H9 (cell line): ENCODE measurements at regions not wholly inside any gene's neighbourhood (a gene's known extent, or its start where the extent isn't known, plus 50 kb on each side); places are given as distances from the start of the nearest gene placed in this dataset.

Source experiments
- DNase-seq: peaks from one replicate; pipeline ENCODE4 v3.0.0-alpha.2; 2017
- H2AFZ ChIP-seq: one replicate; pipeline ENCODE4 v1.6.1; 2013; ENCODE audit warnings: mild to moderate bottlenecking, low read length, control low read depth, moderate library complexity
- H2AK5ac ChIP-seq: 2 replicates; pipeline ENCODE4 v1.6.1; 2013; ENCODE audit warnings: low read length, control low read depth, mixed read lengths; ENCODE audit not compliant: insufficient read length
- H2BK120ac ChIP-seq: one replicate; pipeline ENCODE4 v1.6.1; 2013; ENCODE audit warnings: low read depth, mild to moderate bottlenecking, low read length, control low read depth, inconsistent platforms; ENCODE audit not compliant: poor library complexity, severe bottlenecking
- H2BK12ac ChIP-seq: 2 replicates; pipeline ENCODE4 v1.6.1; 2013; ENCODE audit warnings: low read length, control low read depth, mixed read lengths, low read depth; ENCODE audit not compliant: insufficient read length
- H2BK15ac ChIP-seq: 2 replicates; pipeline ENCODE4 v1.6.1; 2013; ENCODE audit warnings: low read depth, low read length, control low read depth
- H2BK20ac ChIP-seq: one replicate; pipeline ENCODE4 v1.6.1; 2013; ENCODE audit warnings: low read depth, mild to moderate bottlenecking, low read length, control low read depth, inconsistent platforms; ENCODE audit not compliant: poor library complexity, severe bottlenecking
- H2BK5ac ChIP-seq: 2 replicates; pipeline ENCODE4 v1.6.1; 2013; ENCODE audit warnings: low read length, control low read depth, mixed read lengths; ENCODE audit not compliant: insufficient read length
- H3K14ac ChIP-seq: 2 replicates; pipeline ENCODE4 v1.6.1; 2013; ENCODE audit warnings: low read length, control low read depth; ENCODE audit not compliant: insufficient read depth
- H3K18ac ChIP-seq: 2 replicates; pipeline ENCODE4 v1.6.1; 2013; ENCODE audit warnings: low read depth, mild to moderate bottlenecking, mixed read lengths, low read length, control low read depth; ENCODE audit not compliant: insufficient read length
- H3K23ac ChIP-seq: 2 replicates; pipeline ENCODE4 v1.6.1; 2013; ENCODE audit warnings: low read length, control low read depth, mixed read lengths, low read depth; ENCODE audit not compliant: insufficient read length
- H3K23me2 ChIP-seq: 2 replicates; pipeline ENCODE4 v1.6.1; 2013; ENCODE audit warnings: low read depth, mild to moderate bottlenecking, mixed read lengths, low read length, control low read depth; ENCODE audit not compliant: insufficient read length, poor library complexity, severe bottlenecking
- H3K27ac ChIP-seq: 2 replicates; pipeline ENCODE4 v1.5.1; 2013; ENCODE audit warnings: low read length, control low read depth, mixed read lengths, low read depth; ENCODE audit not compliant: insufficient read length
- H3K27me3 ChIP-seq: 2 replicates; pipeline ENCODE4 v1.6.1; 2013; ENCODE audit warnings: low read length, control low read depth, inconsistent platforms; ENCODE audit not compliant: insufficient read depth
- H3K4ac ChIP-seq: 2 replicates; pipeline ENCODE4 v1.6.1; 2013; ENCODE audit warnings: low read depth, mild to moderate bottlenecking, control low read depth, inconsistent platforms, low read length, moderate library complexity
- H3K4me1 ChIP-seq: 2 replicates; pipeline ENCODE4 v1.6.1; 2013; ENCODE audit warnings: low read length, control low read depth, inconsistent platforms; ENCODE audit not compliant: insufficient read depth
- H3K4me2 ChIP-seq: 2 replicates; pipeline ENCODE4 v1.6.1; 2013; ENCODE audit warnings: low read length, control low read depth, mixed read lengths; ENCODE audit not compliant: insufficient read length, insufficient read depth
- H3K56ac ChIP-seq: 2 replicates; pipeline ENCODE4 v1.6.1; 2013; ENCODE audit warnings: low read depth, mild to moderate bottlenecking, mixed read lengths, low read length, control low read depth; ENCODE audit not compliant: insufficient read length
- H3K79me1 ChIP-seq: 2 replicates; pipeline ENCODE4 v1.6.1; 2013; ENCODE audit warnings: low read depth, mild to moderate bottlenecking, moderate library complexity, low read length, control low read depth, inconsistent platforms; ENCODE audit not compliant: insufficient read depth, poor library complexity, severe bottlenecking
- H3K79me2 ChIP-seq: 2 replicates; pipeline ENCODE4 v1.6.1; 2013; ENCODE audit warnings: low read length, control low read depth, inconsistent platforms; ENCODE audit not compliant: insufficient read depth
- H3K9ac ChIP-seq: 2 replicates; pipeline ENCODE4 v1.6.1; 2013; ENCODE audit warnings: low read length, control low read depth, mixed read lengths; ENCODE audit not compliant: insufficient read length; ENCODE audit errors: extremely low read depth
- H3K9me3 ChIP-seq: one replicate; pipeline ENCODE4 v1.6.1; 2013; ENCODE audit warnings: low read depth, low read length, inconsistent platforms; ENCODE audit not compliant: control insufficient read depth
- H3T11ph ChIP-seq: one replicate; pipeline ENCODE4 v1.6.1; 2013; ENCODE audit warnings: mild to moderate bottlenecking, low read length, control low read depth, inconsistent platforms
- H4K20me1 ChIP-seq: one replicate; pipeline ENCODE4 v1.6.1; 2013; ENCODE audit not compliant: control insufficient read depth, insufficient read length, insufficient read depth
- H4K5ac ChIP-seq: 2 replicates; pipeline ENCODE4 v1.6.1; 2013; ENCODE audit warnings: low read depth, mild to moderate bottlenecking, mixed read lengths, low read length, control low read depth; ENCODE audit not compliant: insufficient read length
- H4K8ac ChIP-seq: replicated peaks from 2 replicates; pipeline ENCODE4 v1.6.1; 2013; ENCODE audit warnings: low read length, control low read depth, mixed read lengths, low read depth; ENCODE audit not compliant: insufficient read length
- H4K91ac ChIP-seq: 2 replicates; pipeline ENCODE4 v1.6.1; 2013; ENCODE audit warnings: low read depth, mild to moderate bottlenecking, moderate library complexity, mixed read lengths, low read length, control low read depth; ENCODE audit not compliant: insufficient read length
- H3K27ac Mint-ChIP-seq, 3 experiments: 2 replicates in 2 of 3; 3 replicates in 1 of 3; pipeline ENCODE4 v1.8.0; 2020 to 2021; ENCODE audit warnings: mixed read lengths in 3 of 3, mild to moderate bottlenecking in 1 of 3, moderate library complexity in 1 of 3
- H3K27me3 Mint-ChIP-seq: 2 replicates; pipeline ENCODE4 v1.8.0; 2021; ENCODE audit warnings: low read depth, mild to moderate bottlenecking, moderate library complexity, mixed read lengths
- H3K36me3 Mint-ChIP-seq, 3 experiments: 2 replicates in 2 of 3; 3 replicates in 1 of 3; pipeline ENCODE4 v1.8.0; 2020 to 2021; ENCODE audit warnings: low read depth in 3 of 3, mixed read lengths in 3 of 3; ENCODE audit not compliant: insufficient read depth in 1 of 3
- H3K4me1 Mint-ChIP-seq, 2 experiments: 2 replicates each; pipeline ENCODE4 v1.8.0; 2020; ENCODE audit warnings: mixed read lengths in 2 of 2
- H3K4me3 Mint-ChIP-seq, 2 experiments: 2 replicates in 1 of 2; 3 replicates in 1 of 2; pipeline ENCODE4 v1.8.0; 2020 to 2021; ENCODE audit warnings: mild to moderate bottlenecking in 2 of 2, mixed read lengths in 2 of 2, moderate library complexity in 1 of 2
- H3K9me3 Mint-ChIP-seq, 2 experiments: 2 replicates in 1 of 2; 3 replicates in 1 of 2; pipeline ENCODE4 v1.8.0; 2020; ENCODE audit warnings: mild to moderate bottlenecking in 2 of 2, mixed read lengths in 2 of 2, moderate library complexity in 1 of 2
- WGBS: extraction: QIAGEN DNeasy Blood & Tissue Kit; methylation state at CpG from one replicate; pipeline ENCODE4 v1.1.7; 2013; ENCODE audit warnings: missing lambda C conversion rate, low lambda C conversion rate, mixed read lengths; ENCODE audit not compliant: insufficient read length; ENCODE audit errors: extremely low coverage; 5-methylcytosine and 5-hydroxymethylcytosine counted together
- TF ChIP-seq, protein P1 (sequence below): fragments of 200-600 bp; sonication (generic); conservative IDR thresholded peaks from 3 replicates; pipeline ENCODE4 v1.8.0; 2021; ENCODE audit warnings: antibody characterized with exemption, mild to moderate bottlenecking

- Histone ChIP-seq H2AK5ac (no peak overlapping the region), H2BK120ac (no peak overlapping the region), H3T11ph (no peak overlapping the region), H4K8ac (no peak overlapping the region), H2BK12ac (no peak overlapping the region), H3K27me3 (no peaks in the 10 kb centered on the region), H2BK20ac (no peak overlapping the region), H2BK15ac (no peak overlapping the region), H3K23ac (no peak overlapping the region), H4K91ac (no peak overlapping the region), H3K4me2 (no peak overlapping the region), H3K9me3 (no peaks in the 10 kb centered on the region), H3K9ac (no peak overlapping the region), H3K14ac (no peak overlapping the region), H2AFZ (no peak overlapping the region), H3K27ac (no peak overlapping the region), H3K4ac (no peak overlapping the region), H3K56ac (no peak overlapping the region), H4K5ac (no peak overlapping the region), H3K18ac (no peak overlapping the region), H3K79me2 (no peaks in the 10 kb centered on the region), H2BK5ac (no peak overlapping the region), H3K4me1 (no peaks in the 10 kb centered on the region), H3K23me2 (no peaks in the 10 kb centered on the region), H3K79me1 (no peaks in the 10 kb centered on the region), H4K20me1 (no peaks in the 10 kb centered on the region)
- DNase-seq, result no peak
- H3K27me3 Mint-ChIP-seq, result no peaks in the 10 kb centered on the region
- H3K4me1 Mint-ChIP-seq, result no peaks in the 10 kb centered on the region
- H3K9me3 Mint-ChIP-seq, result no peaks in the 10 kb centered on the region
- H3K27ac Mint-ChIP-seq, result no peak overlapping the region
- TF ChIP-seq, protein P1, sequence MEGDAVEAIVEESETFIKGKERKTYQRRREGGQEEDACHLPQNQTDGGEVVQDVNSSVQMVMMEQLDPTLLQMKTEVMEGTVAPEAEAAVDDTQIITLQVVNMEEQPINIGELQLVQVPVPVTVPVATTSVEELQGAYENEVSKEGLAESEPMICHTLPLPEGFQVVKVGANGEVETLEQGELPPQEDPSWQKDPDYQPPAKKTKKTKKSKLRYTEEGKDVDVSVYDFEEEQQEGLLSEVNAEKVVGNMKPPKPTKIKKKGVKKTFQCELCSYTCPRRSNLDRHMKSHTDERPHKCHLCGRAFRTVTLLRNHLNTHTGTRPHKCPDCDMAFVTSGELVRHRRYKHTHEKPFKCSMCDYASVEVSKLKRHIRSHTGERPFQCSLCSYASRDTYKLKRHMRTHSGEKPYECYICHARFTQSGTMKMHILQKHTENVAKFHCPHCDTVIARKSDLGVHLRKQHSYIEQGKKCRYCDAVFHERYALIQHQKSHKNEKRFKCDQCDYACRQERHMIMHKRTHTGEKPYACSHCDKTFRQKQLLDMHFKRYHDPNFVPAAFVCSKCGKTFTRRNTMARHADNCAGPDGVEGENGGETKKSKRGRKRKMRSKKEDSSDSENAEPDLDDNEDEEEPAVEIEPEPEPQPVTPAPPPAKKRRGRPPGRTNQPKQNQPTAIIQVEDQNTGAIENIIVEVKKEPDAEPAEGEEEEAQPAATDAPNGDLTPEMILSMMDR, result no peak
- H3K4me3 Mint-ChIP-seq, result no peak overlapping the region
- WGBS, result no CpG with 5 or more reads among the region's 3 CpGs
- no peaks in the 10 kb centered on the region for H3K36me3 Mint-ChIP-seq
Measured at GRCh38 chr12:102748704-102749103, 168.3 kb downstream of the PAH start.
